GM20000 (cell line): ENCODE measurements at regions not wholly inside any gene's neighbourhood (a gene's known extent, or its start where the extent isn't known, plus 50 kb on each side); places are given as distances from the start of the nearest gene placed in this dataset.
"Not testable (repeated sequence)": the region's sequence is repeated elsewhere in the genome, so short reads cannot be mapped to it uniquely, and the experiment has no call there.

Experiments
- DNase-seq: peaks from one replicate; pipeline ENCODE4 v3.0.0; 2012; ENCODE audit warnings: low spot score
- TF ChIP-seq, protein P1 (sequence below): IDR thresholded peaks from 2 replicates; pipeline ENCODE4 v1.5.1; 2012; ENCODE audit warnings: mild to moderate bottlenecking, control low read depth; ENCODE audit errors: extremely low read depth, missing control alignments

DNA sequence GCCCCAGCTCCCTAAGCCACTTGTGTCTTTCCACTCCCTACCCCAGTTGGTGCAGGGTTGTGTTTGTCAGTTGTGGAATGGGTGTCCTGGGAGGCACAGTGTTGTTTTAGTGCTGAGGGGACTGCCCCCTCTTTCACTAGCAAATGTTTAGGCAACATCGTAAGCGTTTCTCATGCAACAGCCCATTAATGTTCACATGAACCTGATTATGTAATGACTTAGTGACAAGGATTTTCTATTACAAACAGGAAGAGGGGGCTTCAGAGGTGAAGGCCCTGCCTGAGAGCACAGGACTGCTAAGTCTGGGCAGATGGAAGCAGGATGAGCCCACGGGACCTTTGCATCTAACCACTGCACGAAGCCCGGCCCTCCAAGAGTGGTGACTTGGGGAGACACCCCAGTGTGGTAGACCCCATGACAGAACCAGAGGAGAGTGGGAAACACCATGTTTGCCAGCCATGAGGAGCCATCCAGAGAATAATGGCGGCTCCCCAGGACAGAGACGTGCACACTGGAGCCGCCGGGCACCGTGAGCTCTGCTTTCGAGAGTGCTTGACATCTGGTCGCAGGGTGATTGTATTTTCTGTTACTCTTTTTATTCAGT lies 339.7 kb downstream of the THBS2 start:
- TF ChIP-seq, protein P1, sequence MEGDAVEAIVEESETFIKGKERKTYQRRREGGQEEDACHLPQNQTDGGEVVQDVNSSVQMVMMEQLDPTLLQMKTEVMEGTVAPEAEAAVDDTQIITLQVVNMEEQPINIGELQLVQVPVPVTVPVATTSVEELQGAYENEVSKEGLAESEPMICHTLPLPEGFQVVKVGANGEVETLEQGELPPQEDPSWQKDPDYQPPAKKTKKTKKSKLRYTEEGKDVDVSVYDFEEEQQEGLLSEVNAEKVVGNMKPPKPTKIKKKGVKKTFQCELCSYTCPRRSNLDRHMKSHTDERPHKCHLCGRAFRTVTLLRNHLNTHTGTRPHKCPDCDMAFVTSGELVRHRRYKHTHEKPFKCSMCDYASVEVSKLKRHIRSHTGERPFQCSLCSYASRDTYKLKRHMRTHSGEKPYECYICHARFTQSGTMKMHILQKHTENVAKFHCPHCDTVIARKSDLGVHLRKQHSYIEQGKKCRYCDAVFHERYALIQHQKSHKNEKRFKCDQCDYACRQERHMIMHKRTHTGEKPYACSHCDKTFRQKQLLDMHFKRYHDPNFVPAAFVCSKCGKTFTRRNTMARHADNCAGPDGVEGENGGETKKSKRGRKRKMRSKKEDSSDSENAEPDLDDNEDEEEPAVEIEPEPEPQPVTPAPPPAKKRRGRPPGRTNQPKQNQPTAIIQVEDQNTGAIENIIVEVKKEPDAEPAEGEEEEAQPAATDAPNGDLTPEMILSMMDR = no peak
- DNase-seq = no peak

DNA sequence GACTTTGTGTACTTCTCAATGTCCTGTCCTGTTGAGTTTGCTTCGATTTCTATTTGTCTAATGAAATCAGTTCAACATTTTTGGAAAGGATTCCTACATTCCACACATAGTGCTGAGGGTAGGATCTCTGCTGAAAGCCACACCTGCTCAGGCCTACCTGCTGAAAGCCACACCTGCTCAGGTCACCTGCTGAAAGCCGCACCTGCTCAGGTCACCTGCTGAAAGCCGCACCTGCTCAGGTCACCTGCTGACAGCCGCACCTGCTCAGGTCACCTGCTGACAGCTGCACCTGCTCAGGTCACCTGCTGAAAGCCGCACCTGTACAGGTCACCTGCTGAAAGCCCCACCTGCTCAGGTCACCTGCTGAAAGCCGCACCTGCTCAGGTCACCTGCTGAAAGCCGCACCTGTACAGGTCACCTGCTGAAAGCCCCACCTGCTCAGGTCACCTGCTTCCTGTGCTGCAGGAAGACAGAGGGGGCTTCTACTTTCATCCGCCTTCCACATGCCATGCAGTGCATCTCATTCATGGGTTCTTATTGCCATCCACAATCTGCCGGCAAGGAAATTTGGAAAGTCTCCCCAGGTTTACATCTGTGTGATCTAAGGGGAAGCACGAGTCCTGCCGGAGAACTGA lies 340.3 kb downstream of the THBS2 start:
- not testable (repeated sequence) for DNase-seq

DNA sequence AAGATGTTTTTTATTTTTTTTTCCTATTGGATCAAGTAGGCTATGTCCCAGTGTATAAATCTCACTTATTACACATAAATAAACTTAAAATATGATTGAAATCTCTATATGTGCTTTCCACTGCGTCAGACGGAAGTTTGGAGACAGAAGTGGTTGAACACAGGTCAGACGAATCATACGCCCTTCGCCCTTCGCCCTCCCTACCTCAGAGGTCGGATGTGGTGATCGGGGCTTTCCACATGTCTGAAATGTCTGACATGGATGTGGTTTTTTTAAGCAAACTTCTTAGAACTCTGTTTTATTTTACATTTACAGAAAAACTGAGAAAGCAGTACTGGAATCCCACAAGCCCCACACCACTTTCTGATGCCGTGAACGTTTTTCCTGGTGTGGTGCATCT lies 344.4 kb downstream of the THBS2 start:
- TF ChIP-seq, protein P1 = no peak
- DNase-seq = no peak

DNA sequence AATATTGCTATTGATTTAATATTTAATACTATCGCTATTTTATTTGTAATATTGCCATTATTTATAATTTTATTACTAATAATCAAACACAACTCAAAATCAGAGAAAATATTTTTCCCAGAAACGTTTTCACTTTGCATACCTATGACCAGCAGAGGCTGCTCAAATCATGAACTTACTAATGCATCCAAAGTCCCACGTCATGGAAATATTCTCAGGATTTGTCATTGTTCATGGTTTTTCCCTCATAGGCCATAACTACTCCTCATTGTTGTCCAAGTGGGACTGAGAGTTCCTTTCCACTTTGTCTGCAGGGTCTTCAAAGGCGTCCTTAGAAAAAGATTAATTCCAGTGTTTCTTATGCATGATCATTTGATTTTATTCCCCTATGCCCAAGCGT lies 344.8 kb downstream of the THBS2 start:
- TF ChIP-seq, protein P1 = no peak
- no peak for DNase-seq

DNA sequence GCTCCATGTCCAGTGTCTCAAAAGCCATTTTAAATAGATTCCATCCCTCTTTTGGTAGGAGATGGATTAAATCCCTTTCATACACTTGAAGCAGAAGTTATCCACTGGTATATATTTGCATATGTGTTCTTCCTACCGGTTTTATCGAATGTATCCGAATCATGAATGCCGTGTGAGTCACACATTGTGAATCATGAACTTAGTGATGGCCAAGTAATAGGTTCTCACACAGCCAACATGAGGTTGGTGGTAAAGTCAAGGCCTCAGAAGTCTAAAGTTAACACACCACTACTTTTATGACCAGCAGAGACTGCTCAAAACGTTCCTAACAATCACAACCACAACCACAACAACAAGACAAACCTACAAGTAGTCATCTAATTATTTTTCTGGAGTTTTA lies 345.5 kb downstream of the THBS2 start:
- DNase-seq = no peak
- TF ChIP-seq, protein P1 = no peak

DNA sequence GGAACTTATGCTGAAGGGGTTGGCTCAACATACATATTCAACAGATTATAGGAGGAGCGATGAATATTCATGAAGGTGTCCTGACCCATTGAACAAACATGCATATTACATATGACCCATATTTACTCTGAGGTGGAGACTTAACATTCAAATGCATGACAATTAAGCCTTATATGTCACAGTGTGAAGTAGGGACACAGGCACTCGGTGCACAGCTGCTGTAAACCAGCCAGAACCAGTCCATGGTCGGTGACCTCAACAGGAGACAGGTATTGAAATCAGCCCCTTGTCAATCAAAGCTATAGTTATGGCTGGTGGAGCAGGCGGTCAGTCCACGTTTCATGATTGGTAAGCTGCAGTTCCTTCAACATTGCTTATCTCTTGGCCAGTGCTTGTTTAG lies 347.3 kb downstream of the THBS2 start:
- DNase-seq = no peak
- TF ChIP-seq, protein P1 = no peak

DNA sequence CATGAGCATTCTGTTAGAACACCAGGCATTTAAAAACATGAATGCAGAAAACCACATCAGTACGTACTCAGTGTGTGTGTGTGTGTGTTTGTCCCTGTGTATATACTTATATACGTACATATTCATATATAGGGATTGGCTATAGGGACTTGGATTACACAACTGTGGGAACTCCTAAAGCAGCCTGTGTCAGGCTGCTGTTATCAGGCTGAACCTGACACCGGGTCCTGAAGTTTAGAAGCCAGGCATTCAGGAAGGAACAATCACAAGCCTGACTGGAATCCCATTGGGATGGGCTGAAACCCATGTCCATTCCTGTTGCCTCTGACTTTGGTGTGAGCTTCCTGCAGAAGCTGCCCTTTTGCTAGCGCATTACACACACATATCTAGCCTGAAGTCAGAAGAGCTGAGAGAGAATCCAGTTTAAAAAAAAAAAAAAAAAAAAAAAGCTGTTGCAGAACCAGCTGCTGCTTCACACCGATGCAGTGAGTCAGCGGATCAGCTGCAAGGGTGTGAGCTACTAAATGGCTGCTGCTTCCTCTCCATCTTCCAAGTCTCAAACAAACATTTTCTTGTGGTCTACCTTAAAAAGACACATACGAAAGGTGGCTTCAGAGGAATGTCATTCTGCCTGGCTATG lies 348.1 kb downstream of the THBS2 start:
- TF ChIP-seq, protein P1 = no peak
- DNase-seq = no peak
